Dedifferentiated amniotic fluid mesenchymal stem cell (primary cell): ENCODE measurements at regions not wholly inside any gene's neighbourhood (a gene's known extent, or its start where the extent isn't known, plus 50 kb on each side); places are given as distances from the start of the nearest gene placed in this dataset.
"Not testable (repeated sequence)": the region's sequence is repeated elsewhere in the genome, so short reads cannot be mapped to it uniquely, and the experiment has no call there.

Experiments used
- DNase-seq: peaks from one replicate; pipeline ENCODE4 v3.0.0-alpha.2; 2016; ENCODE audit errors: extremely low spot score

DNA sequence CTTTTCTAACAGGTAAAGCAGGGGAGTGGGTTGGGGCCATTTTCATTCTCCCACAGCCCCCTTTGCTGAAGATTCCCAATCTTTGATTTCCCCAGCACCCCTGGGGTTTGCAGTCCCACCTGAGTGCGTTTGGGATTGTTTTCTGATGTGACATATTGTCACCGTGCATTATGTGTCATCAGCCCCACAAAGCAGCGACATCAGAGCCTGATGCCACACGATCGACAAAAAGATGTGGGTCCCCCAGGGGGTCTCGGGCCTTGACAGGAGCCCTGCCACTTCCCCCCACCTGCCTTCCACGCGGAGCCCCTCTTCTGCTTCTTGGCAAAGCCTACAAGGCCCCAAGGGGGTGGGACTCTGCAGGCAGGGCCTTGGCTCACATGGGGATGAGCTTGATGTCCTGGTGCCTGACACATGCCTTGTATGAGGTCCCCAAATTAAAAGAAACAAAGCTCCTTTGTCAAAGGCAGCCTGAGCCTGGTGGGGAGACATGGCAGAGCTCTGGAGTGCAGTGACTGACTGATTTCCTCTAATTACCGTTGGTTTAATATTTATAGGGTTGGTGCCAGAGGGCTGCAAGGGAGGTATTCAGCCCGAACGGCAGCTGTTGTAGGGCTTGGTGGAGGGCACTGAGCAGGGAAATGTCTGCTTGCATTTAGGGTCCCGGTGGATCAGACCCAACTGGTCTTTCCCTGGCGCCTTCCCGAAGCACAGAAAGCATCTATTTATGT lies 149.2 kb downstream of the MIAT start:
- DNase-seq, result no peak

DNA sequence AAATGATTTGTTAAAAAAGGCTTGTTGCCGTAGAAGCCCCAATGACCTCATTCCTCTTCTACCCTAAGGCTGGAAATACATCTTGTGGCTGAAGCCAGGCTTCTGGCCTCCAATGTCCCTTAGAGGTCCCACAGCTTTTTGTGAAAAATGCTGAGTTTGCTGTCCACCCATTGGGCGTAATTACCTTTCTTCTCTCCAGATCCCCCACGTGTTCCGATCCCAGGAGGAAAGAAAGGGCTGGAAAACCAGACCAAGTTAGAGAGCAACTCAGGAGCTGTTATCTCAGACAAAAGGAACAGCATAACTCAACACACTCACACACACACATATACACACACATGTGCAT lies 154.2 kb downstream of the MIAT start:
- DNase-seq, result no peak

GRCh38 chr22:26812731-26813130 lies 155.3 kb downstream of the MIAT start:
- no peak for DNase-seq

DNA sequence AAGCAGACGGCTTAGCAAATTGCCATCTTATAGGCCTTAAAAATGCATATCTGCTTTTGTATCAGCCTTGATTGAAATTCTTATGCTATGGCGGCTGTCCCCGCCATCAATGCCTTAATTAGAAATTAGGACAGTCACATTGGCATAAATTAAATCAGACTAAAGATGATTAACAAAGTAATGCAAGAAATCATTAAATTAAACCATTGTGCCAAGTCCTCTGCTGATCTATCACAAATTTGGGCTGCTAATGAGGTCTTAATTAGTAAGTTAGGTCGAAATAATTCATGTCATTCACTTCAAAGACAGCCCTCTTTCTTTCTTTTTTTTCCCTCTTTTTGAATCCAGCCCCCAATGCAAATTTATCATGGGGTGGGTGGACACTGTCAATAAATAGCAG lies 159.3 kb downstream of the MIAT start:
- no peak for DNase-seq

- DNase-seq, result no peak
Measured at GRCh38 chr22:26817926-26818325, 160.5 kb downstream of the MIAT start.

DNA sequence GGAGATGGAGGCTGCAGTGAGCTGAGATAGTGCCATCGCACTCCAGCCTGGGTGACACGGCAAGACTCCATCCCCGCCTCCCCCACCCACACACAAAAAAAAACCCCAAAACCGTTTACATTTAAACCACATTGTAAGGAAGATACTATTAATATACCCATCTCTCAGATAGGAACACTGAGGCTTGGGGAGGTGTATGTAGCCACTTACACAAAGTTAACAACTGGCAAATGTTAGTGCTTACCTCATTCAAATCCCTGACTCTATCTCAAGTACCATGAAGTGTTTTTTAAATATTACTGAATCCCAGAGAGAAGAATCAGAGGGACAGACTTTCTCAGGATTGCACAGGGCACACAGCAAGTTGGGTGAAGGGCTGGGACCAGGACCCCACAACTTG lies 164.5 kb downstream of the MIAT start:
- no peak for DNase-seq

- no peak for DNase-seq
Measured at GRCh38 chr22:26822313-26822712, 164.9 kb downstream of the MIAT start.

- no peak for DNase-seq
Measured at GRCh38 chr22:26823966-26824365, 166.6 kb downstream of the MIAT start.

DNA sequence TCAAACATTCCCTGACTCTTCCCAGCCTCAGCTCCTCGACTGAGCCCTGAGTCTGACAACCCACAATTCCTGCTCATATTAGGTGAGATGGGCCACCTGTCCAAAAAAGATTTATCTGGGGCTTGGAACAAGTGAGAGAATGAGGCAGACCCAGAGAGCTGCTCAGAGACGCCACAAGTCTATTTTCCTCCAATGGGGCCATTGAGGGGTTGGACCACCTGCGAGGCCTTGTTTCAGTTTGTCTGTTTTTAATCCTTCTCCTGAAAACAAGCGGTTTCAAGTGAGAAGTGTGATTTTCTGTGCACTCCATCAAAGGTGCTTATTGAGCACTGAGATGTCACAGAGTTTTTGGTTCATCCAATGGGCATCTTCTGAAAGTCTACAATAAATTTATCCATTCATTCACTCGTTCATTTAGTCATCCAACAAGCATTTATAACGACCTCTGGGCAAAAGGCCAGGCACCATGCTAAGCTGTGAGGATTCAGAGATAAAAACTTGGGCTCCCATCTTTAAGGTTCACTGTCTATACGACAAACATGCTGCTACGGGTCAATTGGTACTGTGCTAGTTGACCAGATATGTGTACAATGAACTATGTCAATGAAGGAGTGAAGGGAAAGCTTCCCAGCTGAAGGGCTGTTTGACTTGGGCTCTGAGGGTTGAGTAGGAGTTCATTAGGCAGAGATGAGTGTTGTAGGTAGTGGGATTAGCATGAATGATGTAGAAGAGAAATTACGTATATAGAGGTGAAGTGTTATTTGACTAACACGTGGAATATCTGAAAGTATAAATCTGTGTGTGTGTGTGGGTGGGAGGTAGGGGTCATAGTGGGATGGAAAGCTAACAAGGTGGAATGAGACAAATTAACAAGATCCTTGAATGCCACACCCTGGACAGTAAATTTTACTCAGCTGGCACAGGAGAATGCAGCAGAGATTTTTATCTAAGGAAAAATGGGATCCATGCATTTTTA lies 168.9 kb downstream of the MIAT start:
- no peak for DNase-seq

- DNase-seq, result no peak
Measured at GRCh38 chr22:26827611-26828010, 170.2 kb downstream of the MIAT start.

DNA sequence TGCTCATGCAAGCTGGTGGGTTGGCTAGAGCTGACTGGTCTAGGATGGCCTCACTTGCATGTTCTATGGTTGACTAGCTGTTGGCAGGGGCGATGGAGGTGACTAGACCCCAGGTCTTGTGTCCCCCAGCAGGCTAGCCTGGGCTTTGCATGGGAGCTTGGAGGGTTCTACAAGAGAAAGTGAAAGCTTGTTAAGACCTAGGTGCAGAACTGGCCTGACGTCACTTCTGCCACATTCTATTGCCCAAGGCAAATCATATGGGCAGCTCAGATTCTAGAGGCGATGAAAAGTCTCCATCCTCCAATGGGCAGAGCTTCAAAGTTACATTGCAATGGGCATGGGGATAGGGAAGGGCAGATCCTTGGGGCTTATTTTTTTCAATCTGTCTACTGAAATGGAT lies 170.9 kb downstream of the MIAT start:
- no peak for DNase-seq

GRCh38 chr22:26830837-26831236 lies 173.4 kb downstream of the MIAT start:
- no peak for DNase-seq

DNA sequence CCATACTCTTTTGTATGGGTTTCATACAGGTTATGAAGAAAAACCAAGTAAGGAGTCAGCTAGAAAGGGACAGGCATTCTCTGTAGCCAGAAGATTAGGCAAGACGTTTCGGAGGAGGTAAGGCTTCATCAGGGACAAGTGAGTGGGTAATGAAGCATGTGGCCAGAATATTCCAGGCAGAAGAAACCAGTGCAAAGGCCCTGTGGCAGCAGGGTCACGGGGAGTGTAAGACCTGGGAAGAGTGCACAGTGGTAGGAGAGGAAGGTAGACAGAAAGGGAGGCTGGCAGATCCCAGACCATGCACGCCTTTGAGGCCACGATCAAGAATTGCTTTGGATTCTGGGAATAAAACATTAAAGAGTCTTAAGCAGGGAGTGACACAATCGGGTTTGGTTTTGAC lies 177.6 kb downstream of the MIAT start:
- DNase-seq, result no peak

GRCh38 chr22:26835929-26836528 lies 178.6 kb downstream of the MIAT start:
- DNase-seq, result no peak

- DNase-seq, result no peak
Measured at GRCh38 chr22:26837784-26838470, 180.5 kb downstream of the MIAT start.

DNA sequence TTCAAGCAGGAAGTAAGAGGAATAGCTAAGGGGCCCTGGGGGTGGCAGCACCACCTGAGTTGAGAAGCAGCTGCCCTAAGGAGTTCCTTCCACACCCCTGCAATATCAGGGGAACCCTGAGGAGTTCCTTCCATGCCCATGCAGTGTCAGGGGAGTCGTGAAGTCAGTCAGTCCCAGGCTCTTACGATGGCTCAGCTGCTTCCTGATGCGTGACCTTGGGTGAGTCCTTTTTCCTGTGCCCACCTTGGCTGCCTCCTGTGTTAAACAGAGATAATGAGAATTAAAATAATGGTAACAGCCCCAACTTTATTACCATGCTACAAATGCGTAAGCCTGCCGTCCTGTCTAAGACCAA lies 181.1 kb downstream of the MIAT start:
- DNase-seq, result no peak

DNA sequence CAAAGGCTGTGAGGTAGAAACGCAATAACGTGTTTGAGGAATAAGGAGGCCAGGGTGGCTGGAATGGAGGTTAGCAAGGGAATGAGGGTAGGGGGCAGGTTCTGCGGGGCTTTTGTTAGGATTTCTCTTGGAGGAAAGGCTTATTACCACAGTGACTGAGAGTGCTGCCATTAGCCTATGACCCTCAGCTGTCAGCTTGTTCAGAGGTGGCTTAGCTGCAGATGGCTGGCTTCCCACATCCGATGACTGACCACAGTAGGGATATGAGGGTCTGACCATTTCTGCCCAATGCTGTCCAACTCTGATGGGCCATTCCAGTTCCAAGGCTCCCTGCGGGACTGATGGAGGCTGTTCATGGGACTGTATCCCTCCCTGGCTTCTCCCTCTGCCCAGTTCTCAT lies 181.8 kb downstream of the MIAT start:
- DNase-seq, result no peak

GRCh38 chr22:26840770-26841169 lies 183.4 kb downstream of the MIAT start:
- DNase-seq, result not testable (repeated sequence)

- no peak for DNase-seq
Measured at GRCh38 chr22:26842103-26842502, 184.7 kb downstream of the MIAT start.

DNA sequence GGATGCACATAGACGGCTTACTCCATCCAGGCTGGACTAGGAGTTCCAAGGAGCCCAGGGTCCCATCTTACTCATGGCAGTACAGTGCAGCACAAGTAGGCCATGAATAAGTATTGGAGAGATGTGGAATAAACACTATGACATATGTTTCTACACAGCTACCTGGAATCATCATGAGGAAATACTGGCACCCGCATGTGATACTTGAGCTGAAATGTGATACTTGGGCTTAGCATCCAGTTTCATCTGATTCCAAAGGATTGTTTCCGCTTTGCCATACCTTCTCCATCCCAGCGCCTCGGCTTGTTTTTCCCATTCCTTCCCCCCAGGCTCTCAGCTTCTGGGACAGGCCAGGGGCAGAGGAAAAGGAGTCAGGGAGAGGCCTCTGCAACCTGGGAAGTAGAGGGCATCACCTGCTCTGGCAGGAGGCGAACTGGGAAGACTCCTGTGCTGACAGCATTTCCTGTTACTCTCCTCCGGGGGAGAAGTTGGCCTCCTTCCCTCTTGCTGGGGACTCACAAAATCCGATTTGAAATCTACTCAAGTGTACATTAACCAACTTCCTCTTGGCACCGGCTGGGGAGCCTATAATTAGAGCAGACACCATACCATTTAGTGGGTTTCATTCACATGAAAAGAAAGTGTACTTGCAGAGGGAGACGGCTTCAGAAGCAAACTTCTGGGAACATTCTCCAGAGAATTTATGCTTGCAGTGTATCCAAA lies 187.8 kb downstream of the MIAT start:
- no peak for DNase-seq

DNA sequence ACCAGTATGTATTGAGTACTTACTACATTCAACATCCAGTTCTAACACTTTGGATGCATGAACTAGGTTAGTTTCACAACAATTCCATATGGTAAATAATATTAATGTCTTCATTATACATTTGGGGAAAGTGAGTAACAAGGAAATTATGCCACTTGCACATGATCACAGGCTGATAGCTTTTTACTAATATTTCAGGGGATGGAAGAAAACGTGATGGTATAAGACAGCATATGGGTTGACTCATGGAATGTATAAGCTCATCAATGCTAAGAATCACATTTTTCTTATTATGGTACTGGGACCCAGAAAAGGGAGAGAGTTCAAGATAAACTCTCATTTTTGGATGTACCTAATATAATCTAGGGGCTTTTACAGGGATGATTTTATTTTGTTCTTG lies 188.7 kb downstream of the MIAT start:
- no peak for DNase-seq

- no peak for DNase-seq
Measured at GRCh38 chr22:26846645-26847044, 189.3 kb downstream of the MIAT start.
